ENCODE measurements at regions not wholly inside any gene's neighbourhood (a gene's known extent, or its start where the extent isn't known, plus 50 kb on each side); places are given as distances from the start of the nearest gene placed in this dataset.

GRCh38 chr7:347644-348479, 57.9 kb downstream of the FOXL3 start:
- no peak for DNase-seq
- Histone ChIP-seq H3K4me3 (no peak overlapping the region), H3K4me1 (no peaks in the 10 kb centered on the region), H3K27ac (no peak overlapping the region), H3K27me3 (no peaks in the 10 kb centered on the region), H3K9me3 (no peaks in the 10 kb centered on the region), H3K36me3 (ENCODE audit: low read depth, missing control alignments) (no peaks in the 10 kb centered on the region)
- TF ChIP-seq POLR2A (IDR thresholded peaks at IDR 0.05), result no peak
- no peak for TF ChIP-seq CTCF (IDR thresholded peaks at IDR 0.05)
- 88% methylated on average over 21 to 29 of the region's 29 CpGs for WGBS, 2 donors
- intact Hi-C loops (cut with DNase I; ENCODE audit: low total_unique reads), result no loop called here

- intact Hi-C loops (cut with DNase I; ENCODE audit: low total_unique reads), result no loop called here
- H3K27me3 ChIP-seq, result no peaks in the 10 kb centered on the region
- no peaks in the 10 kb centered on the region for H3K4me1 ChIP-seq
- H3K4me3 ChIP-seq, result no peak overlapping the region
- no peak overlapping the region for H3K27ac ChIP-seq
- no peaks in the 10 kb centered on the region for H3K36me3 ChIP-seq (ENCODE audit: low read depth, missing control alignments)
- WGBS, 2 donors, result 80 to 84% methylated on average over 7 to 11 of the region's 11 CpGs
- no peaks in the 10 kb centered on the region for H3K9me3 ChIP-seq
- DNase-seq, result no peak
- TF ChIP-seq POLR2A (IDR thresholded peaks at IDR 0.05), result no peak
- no peak for TF ChIP-seq CTCF (IDR thresholded peaks at IDR 0.05)
Observed at GRCh38 chr7:348480-348844, 58.5 kb downstream of the FOXL3 start.

- H3K36me3 ChIP-seq (ENCODE audit: low read depth, missing control alignments), result no peaks in the 10 kb centered on the region
- no peak for DNase-seq
- WGBS, 2 donors, result 79 to 83% methylated on average over 6 to 34 of the region's 34 CpGs
- no peak overlapping the region for H3K27ac ChIP-seq
- H3K4me1 ChIP-seq, result no peaks in the 10 kb centered on the region
- intact Hi-C loops (cut with DNase I; ENCODE audit: low total_unique reads), result no loop called here
- no peaks in the 10 kb centered on the region for H3K27me3 ChIP-seq
- no peaks in the 10 kb centered on the region for H3K9me3 ChIP-seq
- no peak overlapping the region for H3K4me3 ChIP-seq
- TF ChIP-seq CTCF (IDR thresholded peaks at IDR 0.05) (no peak), POLR2A (IDR thresholded peaks at IDR 0.05) (no peak)
Observed at GRCh38 chr7:348962-349743, 59.2 kb downstream of the FOXL3 start.

GRCh38 chr7:351256-351655, 61.3 kb downstream of the FOXL3 start:
- no peaks in the 10 kb centered on the region for H3K27me3 ChIP-seq
- no peaks in the 10 kb centered on the region for H3K36me3 ChIP-seq (ENCODE audit: low read depth, missing control alignments)
- TF ChIP-seq CTCF (IDR thresholded peaks at IDR 0.05) (no peak), POLR2A (IDR thresholded peaks at IDR 0.05) (no peak)
- H3K9me3 ChIP-seq, result no peaks in the 10 kb centered on the region
- intact Hi-C loops (cut with DNase I; ENCODE audit: low total_unique reads), result no loop called here
- no peak overlapping the region for H3K4me3 ChIP-seq
- WGBS, 2 donors, result 81 to 87% methylated on average over 20 of the region's 20 CpGs
- no peak for DNase-seq
- no peak overlapping the region for H3K27ac ChIP-seq
- H3K4me1 ChIP-seq, result no peaks in the 10 kb centered on the region
